Endothelial cell of umbilical vein (primary cell): ENCODE measurements at regions not wholly inside any gene's neighbourhood (a gene's known extent, or its start where the extent isn't known, plus 50 kb on each side); places are given as distances from the start of the nearest gene placed in this dataset.
A peak's percentile ranks its signal among the peaks of the same experiment; 100 is the strongest.

Experiments
- BruUV-seq: library from RNA; stranded (reverse); fragments of 400-500 nt; replicated peaks from 2 replicates; lab custom pipeline; 2021; lab: Mats Ljungman, UMichigan
- CTCF ChIA-PET: fragments of 300-600, 350-600 bp; sonication (Branson Sonifier 250); formaldehyde crosslinking; loops from one replicate; lab custom pipeline; 2021; ENCODE audit warnings: antibody characterized with exemption, inconsistent platforms; lab: Charles Lee
- POLR2A ChIA-PET: fragments of 300-600, 350-600 bp; sonication (Branson Sonifier 250); formaldehyde crosslinking; loops from one replicate; lab custom pipeline; 2021; ENCODE audit warnings: antibody characterized with exemption, inconsistent platforms; lab: Charles Lee
- DNase-seq: peaks from one replicate; pipeline ENCODE4 v3.0.0-alpha.2; 2011; ENCODE audit warnings: low read depth, low spot score
- FAIRE-seq: peaks from 2 replicates; lab custom pipeline; 2011; peaks lifted over from hg19 to GRCh38; lab: Jason Lieb, UNC
- H2AFZ ChIP-seq: 2 replicates; pipeline ENCODE4 v1.6.0; 2012; ENCODE audit warnings: low read depth, low read length, control low read depth, inconsistent platforms
- H3K27ac ChIP-seq: 2 replicates; pipeline ENCODE4 v1.5.1; 2011; ENCODE audit warnings: low read depth, mild to moderate bottlenecking, control low read depth, low read length, moderate library complexity; ENCODE audit not compliant: insufficient read depth
- H3K27me3 ChIP-seq, 2 experiments: 2 replicates each; pipeline versions ENCODE4 v1.6.0 to v1.6.1; 2011; ENCODE audit warnings: low read length in 2 of 2, mixed read lengths in 1 of 2; ENCODE audit not compliant: control insufficient read depth in 2 of 2, insufficient read depth in 2 of 2
- H3K36me3 ChIP-seq, 2 experiments: 2 replicates in 1 of 2; 3 replicates in 1 of 2; pipeline ENCODE4 v1.5.1; 2011; ENCODE audit warnings: low read length in 2 of 2, mild to moderate bottlenecking in 1 of 2, moderate library complexity in 1 of 2; ENCODE audit not compliant: control insufficient read depth in 2 of 2, insufficient read depth in 2 of 2; ENCODE audit errors: extremely low read depth in 1 of 2
- H3K4me1 ChIP-seq: 3 replicates; pipeline ENCODE4 v1.5.1; 2011; ENCODE audit warnings: mild to moderate bottlenecking, low read length; ENCODE audit not compliant: control insufficient read depth, insufficient read depth; ENCODE audit errors: extremely low read depth
- H3K4me2 ChIP-seq: 2 replicates; pipeline ENCODE4 v1.6.1; 2011; ENCODE audit warnings: low read length, control low read depth, mixed read lengths; ENCODE audit not compliant: insufficient read depth
- H3K4me3 ChIP-seq, 3 experiments: fragments of 200-600 bp in 1 of 3; sonication (generic), shearing (Covaris generic) in 1 of 3; replicated peaks in 1 of 3; 2 replicates each; pipeline ENCODE4 v1.5.1; 2011 to 2016; ENCODE audit warnings: control low read depth in 3 of 3, low read length in 3 of 3, mild to moderate bottlenecking in 2 of 3, inconsistent platforms in 1 of 3, low read depth in 1 of 3, moderate library complexity in 1 of 3; ENCODE audit not compliant: insufficient read depth in 1 of 3
- H3K79me2 ChIP-seq: 2 replicates; pipeline ENCODE4 v1.6.0; 2012; ENCODE audit warnings: low read length, inconsistent platforms; ENCODE audit not compliant: control insufficient read depth, insufficient read depth
- H3K9ac ChIP-seq: replicated peaks from 2 replicates; pipeline ENCODE3; 2011; ENCODE audit warnings: low read length, control low read depth; ENCODE audit not compliant: insufficient read depth; ENCODE audit errors: extremely low read depth
- H3K9me1 ChIP-seq: replicated peaks from 3 replicates; pipeline ENCODE4 v1.6.0; 2011; ENCODE audit warnings: mild to moderate bottlenecking, low read length; ENCODE audit not compliant: control insufficient read depth, insufficient read depth; ENCODE audit errors: extremely low read depth
- H3K9me3 ChIP-seq: replicated peaks from 2 replicates; pipeline ENCODE4 v1.5.1; 2012; ENCODE audit warnings: low read length, inconsistent platforms; ENCODE audit not compliant: control insufficient read depth, insufficient read depth
- H4K20me1 ChIP-seq: replicated peaks from 2 replicates; pipeline ENCODE3; 2011; ENCODE audit warnings: mild to moderate bottlenecking, low read length; ENCODE audit not compliant: control insufficient read depth, insufficient read depth; ENCODE audit errors: extremely low read depth
- CTCF ChIP-seq, 2 donors: IDR thresholded peaks; 1 replicate in 1 of 2; 2 replicates in 1 of 2; pipeline ENCODE4 v1.5.1; 2011; ENCODE audit warnings: low read length in 2 of 2, mild to moderate bottlenecking in 2 of 2, moderate library complexity in 2 of 2, control low read depth in 1 of 2, inconsistent platforms in 1 of 2, low read depth in 1 of 2; ENCODE audit not compliant: insufficient read depth in 1 of 2; ENCODE audit errors: extremely low read depth in 1 of 2
- EZH2 ChIP-seq: IDR thresholded peaks from 2 replicates; pipeline ENCODE4 v1.6.1; 2012; ENCODE audit warnings: borderline replicate concordance, low read depth, mild to moderate bottlenecking, moderate library complexity, low read length, inconsistent platforms; ENCODE audit not compliant: severe bottlenecking
- FOS ChIP-seq: IDR thresholded peaks from 2 replicates; pipeline ENCODE4 v1.6.1; 2011; ENCODE audit warnings: mild to moderate bottlenecking, low read length, moderate library complexity, borderline replicate concordance; ENCODE audit not compliant: insufficient read depth
- GATA2 ChIP-seq: IDR thresholded peaks from 2 replicates; pipeline ENCODE4 v1.7.0; 2011; ENCODE audit warnings: low read depth, mild to moderate bottlenecking, moderate library complexity, mixed read lengths, low read length; ENCODE audit not compliant: insufficient read length, insufficient read depth
- JUN ChIP-seq: IDR thresholded peaks from 2 replicates; pipeline ENCODE4 v1.6.1; 2011; ENCODE audit warnings: borderline replicate concordance, low read depth; ENCODE audit not compliant: insufficient read length, insufficient read depth
- MAX ChIP-seq: IDR thresholded peaks from 2 replicates; pipeline ENCODE4 v1.6.1; 2011; ENCODE audit not compliant: insufficient read depth, insufficient read length
- MYC ChIP-seq: IDR thresholded peaks from one replicate; pipeline ENCODE4 v1.6.1; 2011; ENCODE audit warnings: mild to moderate bottlenecking, low read depth, low read length
- POLR2A ChIP-seq: IDR thresholded peaks from 2 replicates; pipeline ENCODE4 v1.6.1; 2012; ENCODE audit warnings: low read depth, mild to moderate bottlenecking, control low read depth, low read length
- POLR2AphosphoS5 ChIP-seq: IDR thresholded peaks from 2 replicates; pipeline ENCODE4 v1.6.1; 2012; ENCODE audit warnings: low read depth, mild to moderate bottlenecking, control low read depth, low read length, moderate library complexity; ENCODE audit not compliant: insufficient read depth
- dilution Hi-C: fragments of 300-500 bp; cut with MboI; formaldehyde crosslinking; loops from one replicate; pipeline ENCODE4 v1.15.0; 2019; ENCODE audit warnings: low sequenced_read_pairs; ENCODE audit not compliant: extremely low pct_ligation_motif_present
- intact Hi-C: fragments of 100-400 bp; cut with micrococcal nuclease; formaldehyde crosslinking; loops from one replicate; pipeline ENCODE4 v1.10.0; 2022

DNA sequence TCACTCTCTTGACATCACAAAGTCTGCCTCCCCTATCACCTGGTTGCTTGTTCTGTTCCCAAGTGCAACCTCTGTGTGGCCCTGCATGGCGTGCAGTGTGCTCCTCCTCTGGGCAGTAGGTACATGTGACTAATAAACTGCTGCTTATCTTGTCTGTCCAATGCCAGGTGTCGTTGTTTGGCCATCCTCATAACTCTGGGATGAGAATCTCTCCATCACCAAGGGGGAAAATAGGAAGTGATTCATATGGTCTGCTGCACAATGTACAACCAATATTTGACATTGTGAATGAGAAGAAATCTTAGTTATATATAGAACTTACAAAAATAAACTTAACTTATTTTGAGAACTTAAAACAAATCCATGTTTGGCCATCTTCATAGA is 135.2 kb downstream of the INHBA start:
- H3K79me2 ChIP-seq, result no peaks in the 10 kb centered on the region
- H3K4me2 ChIP-seq, result no peak overlapping the region
- ChIA-PET CTCF (no interaction called here), POLR2A (interaction anchor here (0.5 kb wide), 1 partner anchor 13 kb away, joined by 6 read pairs; no protein-coding TSS in a partner anchor)
- intact Hi-C loops, result no loop called here
- H3K9me1 ChIP-seq, result no peaks in the 10 kb centered on the region
- H2AFZ ChIP-seq, result peak overlapping the region; percentile 55
- no TSS peak for BruUV-seq
- no peak for TF ChIP-seq JUN
- peak; percentile 61 for TF ChIP-seq GATA2
- TF ChIP-seq FOS, result peak; percentile 64
- H3K4me3 ChIP-seq, result no peak overlapping the region
- peaks cover 19% of the 10 kb centered on the region for H3K4me1 ChIP-seq
- DNase-seq (peak; percentile 56), FAIRE-seq (no peak)
- H3K36me3 ChIP-seq, result no peaks in the 10 kb centered on the region
- H3K27ac ChIP-seq, result peak overlapping the region; percentile 43
- H3K9ac ChIP-seq, result no peak overlapping the region
- dilution Hi-C loops, result no loop called here
- no peaks in the 10 kb centered on the region for H4K20me1 ChIP-seq
- H3K27me3 ChIP-seq, result no peaks in the 10 kb centered on the region
- no peaks in the 10 kb centered on the region for H3K9me3 ChIP-seq

DNA sequence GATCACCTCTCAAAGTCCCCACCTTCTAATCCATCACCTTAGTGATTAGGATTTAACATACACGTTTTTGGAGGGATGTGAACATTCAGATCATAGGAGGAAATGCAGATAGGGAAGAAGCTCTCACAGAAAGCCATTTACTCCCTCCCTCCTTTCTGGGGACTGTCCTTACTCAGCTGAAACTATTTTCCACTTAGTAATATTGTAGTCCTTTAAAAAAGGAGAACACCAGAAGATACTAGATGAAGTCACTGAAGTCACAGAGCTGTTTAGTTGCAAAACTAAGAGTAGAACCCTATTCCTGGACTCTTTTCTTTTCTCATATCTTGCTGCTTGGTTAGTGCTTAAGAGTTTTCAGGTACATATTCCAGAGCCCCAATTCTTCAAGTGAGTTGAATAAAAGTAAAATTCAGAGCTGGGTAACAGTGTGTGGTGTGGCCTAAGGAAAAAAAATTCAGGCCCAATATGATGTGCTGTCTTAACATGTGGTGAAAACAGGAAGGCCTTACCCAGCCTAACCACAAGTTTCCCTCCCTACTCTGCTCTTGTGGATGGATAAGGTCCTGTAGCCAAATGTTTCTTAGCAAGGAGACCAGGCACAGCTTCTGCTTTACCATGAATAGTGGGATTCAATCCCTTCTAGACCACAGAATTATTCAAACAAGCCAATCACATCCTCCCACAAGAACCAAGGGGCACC is 135.7 kb downstream of the INHBA start:
- Histone ChIP-seq H3K9me3 (no peaks in the 10 kb centered on the region), H3K36me3 (no peaks in the 10 kb centered on the region), H3K4me3 (no peak overlapping the region), H3K27ac (peak overlapping the region; percentile 43), H3K9me1 (no peaks in the 10 kb centered on the region), H4K20me1 (no peaks in the 10 kb centered on the region), H2AFZ (peak overlapping the region; percentile 55), H3K4me2 (no peak overlapping the region), H3K27me3 (no peaks in the 10 kb centered on the region), H3K4me1 (peaks cover 16% of the 10 kb centered on the region), H3K9ac (no peak overlapping the region), H3K79me2 (no peaks in the 10 kb centered on the region)
- TSS peak; percentile 63 for BruUV-seq
- dilution Hi-C loops (no loop called here), intact Hi-C loops (no loop called here)
- ChIA-PET CTCF (no interaction called here), POLR2A (no interaction called here)
- FAIRE-seq (no peak), DNase-seq (no peak)
- TF ChIP-seq FOS, result no peak
- TF ChIP-seq JUN, result no peak
- TF ChIP-seq MAX, result no peak
- no peak for TF ChIP-seq POLR2A
- no peak for TF ChIP-seq CTCF (IDR thresholded peaks at IDR 0.05; ENCODE audit: extremely low read depth in 1 of 2, insufficient read depth in 1 of 2, low read depth in 1 of 2, low read length in 2 of 2)
- TF ChIP-seq GATA2, result no peak
- TF ChIP-seq MYC, result no peak
- TF ChIP-seq EZH2, result no peak
- no peak for TF ChIP-seq POLR2AphosphoS5
